ENCODE measurements at regions not wholly inside any gene's neighbourhood (a gene's known extent, or its start where the extent isn't known, plus 50 kb on each side); places are given as distances from the start of the nearest gene placed in this dataset.

- TF ChIP-seq EZH2 (IDR thresholded peaks at IDR 0.05): no peak
- TF ChIP-seq POLR2AphosphoS5 (IDR thresholded peaks at IDR 0.05; ENCODE audit: borderline replicate concordance, low read depth, low read length): no peak
- no peak for TF ChIP-seq FOXP2 (optimal IDR thresholded peaks at IDR 0.05; ENCODE audit: control extremely low read depth, extremely low read length, insufficient read depth)
Measured at GRCh38 chr10:109664554-109664953, 258.8 kb downstream of the XPNPEP1 start.

Measured in SK-N-MC (cell line).